Activated naive CD8-positive, alpha-beta T cell treated with anti-CD3 and anti-CD28 coated beads for 36 hours (primary cell): ENCODE measurements at regions not wholly inside any gene's neighbourhood (a gene's known extent, or its start where the extent isn't known, plus 50 kb on each side); places are given as distances from the start of the nearest gene placed in this dataset.
"Not testable (repeated sequence)": the region's sequence is repeated elsewhere in the genome, so short reads cannot be mapped to it uniquely, and the experiment has no call there.

ENCODE experiments used
- DNase-seq: peaks from one replicate; pipeline ENCODE4 v3.0.0; 2021
- H3K27ac Mint-ChIP-seq: one replicate; pipeline ENCODE4 v1.8.0; 2022; ENCODE audit warnings: mild to moderate bottlenecking, moderate library complexity, mixed read lengths
- H3K27me3 Mint-ChIP-seq: one replicate; pipeline ENCODE4 v1.8.0; 2022; ENCODE audit warnings: mild to moderate bottlenecking, mixed read lengths
- H3K36me3 Mint-ChIP-seq: one replicate; pipeline ENCODE4 v1.8.0; 2021; ENCODE audit warnings: mild to moderate bottlenecking, mixed read lengths
- H3K4me1 Mint-ChIP-seq: one replicate; pipeline ENCODE4 v1.8.0; 2021; ENCODE audit warnings: mixed read lengths
- H3K4me3 Mint-ChIP-seq: one replicate; pipeline ENCODE4 v1.8.0; 2022; ENCODE audit warnings: mild to moderate bottlenecking, moderate library complexity, mixed read lengths
- H3K9me3 Mint-ChIP-seq: one replicate; pipeline ENCODE4 v1.8.0; 2022; ENCODE audit warnings: mixed read lengths

DNA sequence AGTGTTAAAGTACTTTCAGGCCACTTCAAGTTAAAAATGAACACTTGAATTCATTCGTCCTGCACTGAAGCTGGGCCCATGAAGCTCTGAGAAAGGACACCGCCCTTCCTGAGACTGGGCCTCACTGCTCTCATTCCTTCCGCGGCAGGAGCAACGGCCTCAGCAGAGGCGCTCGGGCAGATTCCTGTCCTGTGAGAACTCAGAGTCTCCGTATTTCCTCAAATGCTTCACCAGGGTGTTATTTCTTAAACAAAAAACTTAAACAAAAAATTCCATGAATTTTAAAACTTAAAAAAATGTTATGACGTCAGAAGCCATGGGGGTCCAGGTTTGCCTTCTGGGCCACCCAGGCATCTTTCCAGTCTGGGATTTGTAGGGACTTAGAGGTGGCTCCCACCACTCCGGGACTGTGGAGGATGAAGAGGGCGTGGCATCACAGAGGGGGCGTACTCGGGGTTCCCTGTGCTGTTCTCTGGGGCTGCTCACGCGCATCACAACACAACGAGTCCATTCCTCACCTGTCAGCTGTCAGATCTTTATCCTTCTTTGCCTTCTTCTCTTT, 115.9 kb upstream of the ASB18 start:
- no peak for DNase-seq
- H3K4me3 Mint-ChIP-seq = no peak overlapping the region
- H3K36me3 Mint-ChIP-seq = no peaks in the 10 kb centered on the region
- peaks cover 6% of the 10 kb centered on the region for H3K27me3 Mint-ChIP-seq
- no peaks in the 10 kb centered on the region for H3K9me3 Mint-ChIP-seq
- peaks cover 1% of the 10 kb centered on the region for H3K4me1 Mint-ChIP-seq
- no peak overlapping the region for H3K27ac Mint-ChIP-seq

DNA sequence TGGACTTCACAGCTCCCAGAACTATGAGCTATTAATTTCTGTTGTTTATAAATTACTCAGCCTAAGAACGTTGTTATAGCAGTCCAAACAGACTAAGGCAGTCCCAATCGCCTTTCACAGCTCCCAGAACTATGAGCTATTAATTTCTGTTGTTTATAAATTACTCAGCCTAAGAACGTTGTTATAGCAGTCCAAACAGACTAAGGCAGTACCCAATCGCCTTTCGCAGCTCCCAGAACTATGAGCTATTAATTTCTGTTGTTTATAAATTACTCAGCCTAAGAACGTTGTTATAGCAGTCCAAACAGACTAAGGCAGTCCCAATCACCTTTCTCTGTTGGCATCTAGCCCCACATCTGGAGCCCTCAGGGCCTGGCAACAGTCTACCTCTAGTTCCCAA, 117.0 kb upstream of the ASB18 start:
- H3K4me3 Mint-ChIP-seq, H3K36me3 Mint-ChIP-seq, H3K9me3 Mint-ChIP-seq, H3K27me3 Mint-ChIP-seq, H3K4me1 Mint-ChIP-seq, DNase-seq, H3K27ac Mint-ChIP-seq: not testable (repeated sequence)

DNA sequence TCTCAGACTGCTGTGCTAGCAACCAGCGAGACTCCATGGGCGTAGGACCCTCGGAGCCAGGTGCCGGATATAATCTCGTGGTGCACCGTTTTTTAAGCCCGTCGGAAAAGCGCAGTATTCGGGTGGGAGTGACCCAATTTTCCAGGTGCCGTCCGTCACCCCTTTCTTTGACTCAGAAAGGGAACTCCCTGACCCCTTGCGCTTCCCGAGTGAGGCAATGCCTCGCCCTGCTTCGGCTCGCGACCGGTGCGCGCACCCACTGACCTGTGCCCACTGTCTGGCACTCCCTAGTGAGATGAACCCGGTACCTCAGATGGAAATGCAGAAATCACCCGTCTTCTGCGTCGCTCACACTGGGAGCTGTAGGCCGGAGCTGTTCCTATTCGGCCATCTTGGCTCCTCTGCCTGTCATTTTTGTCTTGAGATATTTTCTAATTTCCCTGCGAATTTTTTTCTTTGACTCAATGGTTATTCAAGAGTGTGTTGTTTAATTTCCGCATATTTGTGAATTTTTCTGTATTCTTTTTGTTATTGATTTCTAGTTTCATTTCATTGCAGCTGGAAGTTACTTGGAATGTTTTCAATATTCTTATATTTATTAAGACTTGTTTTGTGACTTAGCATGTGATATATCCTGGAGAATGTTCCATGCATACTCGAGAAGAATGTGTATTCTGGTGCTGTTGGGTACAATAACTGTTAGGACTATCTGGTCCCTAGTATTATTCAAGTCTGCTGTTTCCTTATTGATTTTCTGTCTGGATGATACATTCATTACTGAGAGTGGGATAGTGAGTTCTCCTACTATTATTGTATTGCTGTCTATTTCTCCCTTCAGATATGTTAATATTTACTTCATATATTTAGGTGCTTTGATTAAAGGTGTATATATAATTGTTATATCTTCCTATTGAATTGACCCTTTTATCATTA, 125.3 kb upstream of the ASB18 start:
- H3K9me3 Mint-ChIP-seq, H3K4me1 Mint-ChIP-seq, DNase-seq, H3K4me3 Mint-ChIP-seq, H3K27me3 Mint-ChIP-seq, H3K27ac Mint-ChIP-seq, H3K36me3 Mint-ChIP-seq: not testable (repeated sequence)

DNA sequence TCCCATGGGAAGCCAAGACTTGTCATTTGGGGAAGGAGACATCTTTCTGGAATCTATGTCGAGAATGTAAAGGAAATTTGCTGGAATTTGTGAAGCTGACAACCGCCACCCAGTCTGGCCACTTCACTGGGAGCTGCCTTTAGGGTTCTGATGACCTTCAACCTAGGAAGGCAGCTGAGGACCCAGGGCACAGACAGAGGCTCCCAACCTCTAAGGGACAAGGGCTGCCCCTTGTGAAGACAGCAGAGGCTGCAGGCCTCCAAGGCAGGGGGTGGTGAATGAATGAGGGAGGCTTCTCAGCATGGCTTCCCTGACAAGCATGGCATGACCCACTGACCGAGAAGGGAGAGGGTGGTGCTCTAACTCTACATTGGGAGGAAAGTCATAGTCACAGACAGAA, 128.9 kb upstream of the ASB18 start:
- Mint-ChIP-seq H3K9me3 (no peaks in the 10 kb centered on the region), H3K27me3 (no peaks in the 10 kb centered on the region), H3K4me1 (no peaks in the 10 kb centered on the region), H3K4me3 (no peak overlapping the region), H3K27ac (no peak overlapping the region), H3K36me3 (no peaks in the 10 kb centered on the region)
- no peak for DNase-seq

DNA sequence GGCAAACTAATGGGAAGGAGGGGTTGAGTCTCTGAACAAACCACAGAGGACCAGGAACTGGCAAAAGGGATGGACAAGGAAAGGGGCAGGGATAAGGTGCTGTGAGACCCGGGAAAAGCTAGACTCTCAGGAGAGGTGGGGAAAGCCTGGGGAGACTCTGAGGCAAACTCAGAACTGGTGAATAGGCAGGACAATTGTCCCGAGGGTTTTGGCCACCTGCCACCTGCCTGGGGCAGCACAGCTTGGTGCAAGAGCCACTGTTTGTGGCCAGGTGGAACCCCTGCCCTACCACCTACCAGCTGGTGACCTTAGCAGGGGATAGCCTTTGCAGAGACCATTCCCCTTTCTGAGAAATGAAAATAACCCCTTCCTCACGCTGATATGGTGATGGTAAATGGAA, 129.4 kb upstream of the ASB18 start:
- Mint-ChIP-seq H3K27ac (no peak overlapping the region), H3K27me3 (no peaks in the 10 kb centered on the region), H3K36me3 (no peaks in the 10 kb centered on the region), H3K9me3 (no peaks in the 10 kb centered on the region), H3K4me1 (no peaks in the 10 kb centered on the region), H3K4me3 (no peak overlapping the region)
- no peak for DNase-seq

DNA sequence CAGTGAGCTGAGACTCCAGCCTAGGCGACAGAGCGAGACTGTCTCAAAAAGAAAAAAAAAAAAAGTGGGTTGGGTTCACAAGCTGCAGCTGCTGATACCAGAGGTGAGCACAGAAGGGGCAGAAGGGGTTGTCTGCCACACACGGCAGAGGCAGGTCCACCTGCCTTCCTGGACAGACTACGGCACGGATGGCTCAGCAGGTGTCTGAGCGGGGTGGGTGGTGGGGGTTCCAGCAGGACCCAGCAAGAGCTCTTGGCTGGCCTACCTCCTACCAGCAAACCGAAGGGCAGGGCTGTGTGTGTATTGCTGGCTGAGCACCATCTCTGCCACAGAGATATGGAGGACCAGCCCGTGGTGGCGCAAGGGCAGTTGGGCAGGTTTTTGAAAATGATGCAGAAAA, 130.4 kb upstream of the ASB18 start:
- Mint-ChIP-seq H3K36me3 (no peaks in the 10 kb centered on the region), H3K4me3 (no peak overlapping the region), H3K27me3 (no peaks in the 10 kb centered on the region), H3K27ac (no peak overlapping the region), H3K9me3 (no peaks in the 10 kb centered on the region), H3K4me1 (no peaks in the 10 kb centered on the region)
- DNase-seq = no peak

- DNase-seq = no peak
- Mint-ChIP-seq H3K36me3 (no peaks in the 10 kb centered on the region), H3K27me3 (no peaks in the 10 kb centered on the region), H3K27ac (no peak overlapping the region), H3K4me3 (no peak overlapping the region), H3K9me3 (no peaks in the 10 kb centered on the region), H3K4me1 (no peaks in the 10 kb centered on the region)
Observed at GRCh38 chr2:236395067-236395466, 130.9 kb upstream of the ASB18 start.

GRCh38 chr2:236396818-236397350, 132.7 kb upstream of the ASB18 start:
- no peaks in the 10 kb centered on the region for H3K4me1 Mint-ChIP-seq
- H3K4me3 Mint-ChIP-seq = no peak overlapping the region
- no peaks in the 10 kb centered on the region for H3K27me3 Mint-ChIP-seq
- H3K36me3 Mint-ChIP-seq = no peaks in the 10 kb centered on the region
- DNase-seq = no peak
- no peaks in the 10 kb centered on the region for H3K9me3 Mint-ChIP-seq
- no peak overlapping the region for H3K27ac Mint-ChIP-seq

DNA sequence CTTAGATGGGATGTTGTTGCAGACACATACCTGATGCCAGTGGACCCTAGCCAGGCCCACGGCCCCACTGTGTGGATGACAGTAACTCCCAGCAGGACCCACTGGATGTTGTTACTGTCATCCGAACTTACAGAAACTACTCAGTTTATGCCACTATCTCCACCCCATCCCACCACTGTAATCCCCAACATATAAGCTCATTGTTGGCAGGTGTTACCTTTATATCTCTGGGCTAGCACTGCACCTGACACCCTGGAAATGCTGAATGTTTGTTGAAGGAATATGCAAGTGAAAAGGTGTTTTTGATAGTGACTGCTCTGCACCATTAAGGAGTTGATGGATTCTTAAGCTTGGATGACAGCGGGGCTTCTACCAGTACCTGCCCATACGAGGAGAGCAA, 133.5 kb upstream of the ASB18 start:
- Mint-ChIP-seq H3K4me1 (no peaks in the 10 kb centered on the region), H3K27ac (no peak overlapping the region), H3K4me3 (no peak overlapping the region), H3K27me3 (no peaks in the 10 kb centered on the region), H3K36me3 (no peaks in the 10 kb centered on the region), H3K9me3 (no peaks in the 10 kb centered on the region)
- DNase-seq = no peak

DNA sequence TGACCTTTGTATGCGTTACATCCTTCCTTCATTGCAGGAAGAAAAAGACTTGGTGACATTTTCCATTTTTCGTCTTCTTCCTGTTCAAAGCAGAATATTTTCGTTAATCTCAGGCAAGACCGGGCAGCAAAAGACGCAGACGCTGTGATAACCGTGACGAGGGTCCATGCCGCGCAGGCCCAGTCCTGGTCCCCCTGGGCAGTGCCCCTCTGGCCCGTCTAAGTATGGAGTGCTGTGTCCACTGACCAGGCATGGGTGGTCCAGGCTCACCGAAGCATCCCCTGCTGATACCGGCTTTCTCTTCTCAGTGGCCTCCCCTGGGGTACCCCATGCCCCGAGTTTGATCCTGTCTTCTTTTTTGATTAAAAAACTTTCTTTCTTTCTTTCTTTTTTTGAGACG, 135.2 kb upstream of the ASB18 start:
- Mint-ChIP-seq H3K27ac (no peak overlapping the region), H3K4me1 (no peaks in the 10 kb centered on the region), H3K27me3 (peaks cover 4% of the 10 kb centered on the region), H3K36me3 (no peaks in the 10 kb centered on the region), H3K9me3 (no peaks in the 10 kb centered on the region), H3K4me3 (no peak overlapping the region)
- DNase-seq = no peak

- no peaks in the 10 kb centered on the region for H3K36me3 Mint-ChIP-seq
- H3K4me3 Mint-ChIP-seq = no peak overlapping the region
- H3K9me3 Mint-ChIP-seq = no peaks in the 10 kb centered on the region
- no peak overlapping the region for H3K27ac Mint-ChIP-seq
- DNase-seq = no peak
- no peaks in the 10 kb centered on the region for H3K4me1 Mint-ChIP-seq
- peaks cover 4% of the 10 kb centered on the region for H3K27me3 Mint-ChIP-seq
Observed at GRCh38 chr2:236400046-236400574, 135.9 kb upstream of the ASB18 start.

DNA sequence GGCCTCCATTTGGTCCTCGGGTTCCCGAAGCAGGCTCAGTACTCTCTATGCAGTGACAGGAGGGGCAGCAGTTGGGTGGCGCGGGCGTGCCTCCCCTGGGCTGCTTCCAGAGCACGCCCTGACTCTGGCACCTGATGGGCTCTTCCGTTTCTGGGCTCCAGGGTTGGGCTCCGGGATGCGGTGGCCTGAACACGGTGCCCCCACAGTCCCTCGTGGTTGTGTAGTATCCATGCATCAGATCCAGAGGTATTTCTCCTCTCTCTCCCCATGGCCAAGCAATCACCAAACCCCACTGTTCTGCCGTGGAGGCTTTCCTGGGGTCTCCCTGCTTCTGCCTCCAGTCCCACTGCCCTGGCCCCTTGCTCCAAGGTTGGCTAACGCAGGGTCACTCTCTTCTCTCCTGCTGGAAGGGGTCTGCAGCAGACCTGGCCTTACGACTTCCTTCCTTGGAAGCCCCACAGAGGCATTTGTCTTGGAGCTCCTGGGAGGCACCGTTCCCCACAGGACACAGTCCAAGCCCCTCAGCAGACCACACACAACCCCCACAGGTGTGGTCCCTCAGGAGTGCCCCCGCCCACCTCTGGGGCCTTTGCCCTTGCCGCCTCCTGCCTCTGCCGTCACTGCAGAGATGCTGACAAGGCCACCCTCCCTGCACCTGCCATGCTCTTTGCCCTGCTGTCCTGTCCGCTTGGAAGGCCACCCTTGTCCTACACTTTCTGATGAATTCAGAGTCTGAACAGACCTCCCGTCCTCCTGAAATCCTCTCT, 136.6 kb upstream of the ASB18 start:
- Mint-ChIP-seq H3K9me3 (no peaks in the 10 kb centered on the region), H3K27me3 (peaks cover 4% of the 10 kb centered on the region), H3K36me3 (no peaks in the 10 kb centered on the region), H3K4me1 (no peaks in the 10 kb centered on the region), H3K27ac (no peak overlapping the region), H3K4me3 (no peak overlapping the region)
- no peak for DNase-seq

DNA sequence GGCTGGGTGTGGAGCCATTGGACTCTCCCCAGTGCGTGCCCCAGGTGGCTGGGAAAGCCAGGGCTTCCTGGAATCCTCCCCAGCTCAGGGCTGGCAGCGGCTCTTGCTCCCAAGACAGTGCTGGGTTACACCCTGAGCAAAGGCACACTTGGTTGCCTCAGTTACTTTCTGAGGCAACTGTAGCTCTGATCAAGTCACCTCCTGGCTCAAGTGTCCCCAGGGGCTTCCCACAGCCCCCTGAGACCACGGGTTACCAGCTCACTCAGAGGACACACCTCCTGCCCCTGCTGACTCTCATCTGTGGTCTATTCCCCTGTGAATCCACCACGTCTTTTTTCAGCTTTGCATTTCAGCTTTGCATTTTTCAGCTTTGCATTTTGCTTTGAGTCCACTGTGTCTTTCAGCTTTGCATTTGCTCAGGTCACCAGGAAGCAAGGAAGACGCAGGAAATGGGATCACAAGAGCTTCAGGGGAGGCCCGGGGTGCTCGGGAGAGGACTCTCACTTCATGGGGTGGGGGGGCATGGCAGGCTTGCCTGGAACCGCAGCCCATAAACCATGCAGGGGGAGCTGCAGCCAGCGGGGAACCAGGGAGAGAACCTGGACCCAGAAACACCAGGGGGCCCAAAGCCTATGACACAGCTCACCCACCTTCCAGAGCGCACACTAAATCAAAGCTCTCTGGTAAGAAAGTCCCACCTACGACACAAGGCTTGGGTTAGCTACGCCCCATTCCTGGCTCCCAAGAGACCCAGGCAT, 138.0 kb upstream of the ASB18 start:
- no peak overlapping the region for H3K4me3 Mint-ChIP-seq
- no peak for DNase-seq
- peaks cover 4% of the 10 kb centered on the region for H3K27me3 Mint-ChIP-seq
- no peaks in the 10 kb centered on the region for H3K36me3 Mint-ChIP-seq
- no peaks in the 10 kb centered on the region for H3K9me3 Mint-ChIP-seq
- H3K27ac Mint-ChIP-seq = no peak overlapping the region
- H3K4me1 Mint-ChIP-seq = no peaks in the 10 kb centered on the region

DNA sequence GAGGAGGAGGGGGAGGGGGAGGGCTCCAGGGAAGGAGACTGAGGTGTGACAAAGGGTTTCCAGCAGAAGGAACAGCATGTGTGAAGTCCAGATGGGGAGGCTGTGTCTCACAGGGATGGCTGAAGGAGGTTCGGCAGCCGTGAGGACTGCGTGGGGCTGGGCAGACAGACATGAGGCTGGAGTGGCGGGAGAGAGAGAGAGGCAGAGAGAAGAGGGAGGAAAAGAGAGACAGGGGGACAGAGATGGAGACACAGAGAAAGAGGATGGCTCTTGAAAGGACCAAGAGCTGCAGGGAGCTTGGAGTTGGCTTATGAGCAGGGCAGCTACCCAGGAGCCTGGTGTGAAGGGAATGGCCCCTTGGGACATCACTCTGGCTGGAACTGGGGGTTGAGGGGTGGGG, 138.9 kb upstream of the ASB18 start:
- Mint-ChIP-seq H3K36me3 (no peaks in the 10 kb centered on the region), H3K4me3 (no peak overlapping the region), H3K27ac (no peak overlapping the region), H3K9me3 (no peaks in the 10 kb centered on the region), H3K4me1 (no peaks in the 10 kb centered on the region), H3K27me3 (peaks cover 4% of the 10 kb centered on the region)
- no peak for DNase-seq

DNA sequence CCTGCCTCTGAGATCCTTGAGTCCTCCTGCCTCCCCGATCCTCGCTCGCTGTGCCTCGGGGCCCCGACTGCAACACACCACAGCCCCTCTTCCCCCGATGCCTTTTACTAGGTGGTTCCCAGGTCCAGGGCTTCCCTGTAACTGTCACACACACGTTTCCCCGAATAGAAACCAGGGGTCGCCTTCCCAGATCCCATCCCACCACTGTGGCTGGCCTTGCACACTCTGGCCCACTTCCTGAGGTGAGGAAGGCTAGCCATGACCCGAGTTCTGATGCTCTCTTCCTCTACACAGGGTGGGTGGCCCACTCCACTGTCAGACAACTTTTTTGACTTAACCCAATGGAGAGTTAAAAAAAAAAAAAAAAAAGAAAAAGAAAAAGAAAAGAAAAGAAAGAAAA, 139.6 kb upstream of the ASB18 start:
- no peak for DNase-seq
- H3K4me3 Mint-ChIP-seq = no peak overlapping the region
- H3K36me3 Mint-ChIP-seq = no peaks in the 10 kb centered on the region
- peaks cover 4% of the 10 kb centered on the region for H3K27me3 Mint-ChIP-seq
- no peaks in the 10 kb centered on the region for H3K4me1 Mint-ChIP-seq
- H3K9me3 Mint-ChIP-seq = no peaks in the 10 kb centered on the region
- H3K27ac Mint-ChIP-seq = no peak overlapping the region
